NCI-H1436 (cell line): ENCODE measurements at regions not wholly inside any gene's neighbourhood (a gene's known extent, or its start where the extent isn't known, plus 50 kb on each side); places are given as distances from the start of the nearest gene placed in this dataset.
"Not testable (repeated sequence)": the region's sequence is repeated elsewhere in the genome, so short reads cannot be mapped to it uniquely, and the experiment has no call there.

ENCODE experiments used
- DNase-seq: peaks from one replicate; lab custom pipeline; 2025; lab: John Stamatoyannopoulos, UW

DNA sequence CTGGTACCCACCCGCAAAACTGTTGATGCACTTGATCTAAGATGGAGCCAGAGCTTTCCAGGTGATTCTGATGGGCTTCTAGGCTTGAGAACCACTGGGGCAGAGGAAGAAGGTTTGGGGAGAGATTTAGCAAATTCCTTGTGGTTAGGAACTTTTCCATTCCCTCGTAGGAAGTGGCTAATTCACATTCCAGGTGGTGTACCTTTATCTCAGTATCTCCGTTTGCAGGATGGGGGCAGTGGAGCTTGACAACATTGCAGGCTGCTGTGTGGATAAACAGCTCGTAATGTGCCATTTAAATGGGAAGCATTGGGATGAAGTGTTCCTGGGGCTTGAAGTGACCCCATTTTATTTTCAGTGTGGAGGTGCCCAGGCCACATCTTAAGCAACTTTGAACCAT lies 172.9 kb upstream of the IL12B start:
- no peak for DNase-seq

DNA sequence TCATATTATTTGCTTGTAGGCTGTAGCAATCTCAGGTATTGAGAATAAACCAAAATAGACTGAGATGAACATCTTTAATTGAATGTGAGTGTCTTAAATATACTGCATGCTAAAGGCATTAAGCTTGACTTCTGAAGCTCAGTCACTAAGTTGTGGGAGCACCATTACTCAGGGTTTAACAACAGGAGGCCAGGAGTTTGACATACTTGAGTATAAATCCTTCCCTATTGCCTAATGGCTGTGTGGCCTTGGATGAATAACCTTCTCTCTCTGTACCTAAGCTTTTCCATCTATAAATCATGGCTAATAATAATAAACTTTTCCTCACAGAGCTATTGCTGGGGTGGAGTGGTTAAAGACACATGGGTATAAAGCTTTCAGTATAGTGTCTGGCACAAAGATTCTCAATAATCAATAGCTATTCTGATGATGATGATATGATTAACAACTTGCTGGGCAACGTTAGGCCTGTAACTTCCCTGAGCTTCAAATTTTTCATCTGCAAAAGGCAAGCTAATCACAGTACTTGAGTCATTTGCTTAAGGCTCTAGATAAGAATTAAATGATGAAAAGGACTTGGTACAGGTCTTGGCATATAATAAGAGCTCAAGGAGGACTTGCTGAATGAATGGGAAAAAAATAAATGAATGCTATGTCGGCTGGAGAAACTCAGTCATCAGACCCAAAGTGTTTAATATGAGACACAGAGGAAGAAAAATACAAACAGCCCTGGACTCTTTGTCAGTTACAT lies 174.0 kb upstream of the IL12B start:
- no peak for DNase-seq

DNA sequence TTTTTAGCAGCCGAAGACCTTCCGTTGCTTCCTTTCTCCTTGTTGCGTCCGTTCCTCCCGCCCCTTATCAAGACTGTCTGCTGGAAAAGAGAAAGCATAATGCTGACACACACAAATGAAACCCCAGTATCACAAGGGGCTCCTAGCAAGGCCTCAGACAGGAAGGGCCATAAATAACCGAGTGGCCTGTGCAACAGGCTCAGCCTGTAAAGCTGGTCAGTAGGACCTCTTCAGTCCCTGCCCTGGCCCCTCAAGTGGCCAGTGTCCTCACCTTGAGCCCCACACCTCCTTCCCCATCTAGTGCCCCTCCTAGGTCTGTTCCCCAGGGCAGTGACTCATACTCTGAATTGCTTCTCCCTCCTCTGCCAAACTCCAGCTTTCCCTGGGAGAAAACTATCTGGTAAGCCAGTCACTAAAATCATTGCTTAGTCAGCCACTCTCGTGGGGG lies 174.6 kb upstream of the IL12B start:
- no peak for DNase-seq

DNA sequence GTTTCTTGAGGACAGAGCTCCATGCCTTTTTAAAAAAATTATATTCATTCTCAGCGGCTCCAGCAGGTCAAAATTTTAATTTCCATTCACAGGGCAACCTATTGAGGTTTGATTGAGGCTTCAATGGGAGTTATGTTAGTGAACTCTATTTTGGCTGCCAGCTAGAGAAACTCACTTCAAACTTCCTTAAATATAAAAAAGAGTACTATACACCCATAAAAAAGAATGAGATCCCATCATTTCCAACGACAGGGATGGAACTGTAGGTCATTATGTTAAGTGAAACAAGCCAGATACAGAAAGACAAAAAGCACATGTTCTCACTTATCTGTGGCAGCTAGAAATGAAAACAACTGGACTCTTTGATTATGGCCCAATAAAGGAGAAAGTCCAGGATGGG lies 176.8 kb upstream of the IL12B start:
- no peak for DNase-seq

DNA sequence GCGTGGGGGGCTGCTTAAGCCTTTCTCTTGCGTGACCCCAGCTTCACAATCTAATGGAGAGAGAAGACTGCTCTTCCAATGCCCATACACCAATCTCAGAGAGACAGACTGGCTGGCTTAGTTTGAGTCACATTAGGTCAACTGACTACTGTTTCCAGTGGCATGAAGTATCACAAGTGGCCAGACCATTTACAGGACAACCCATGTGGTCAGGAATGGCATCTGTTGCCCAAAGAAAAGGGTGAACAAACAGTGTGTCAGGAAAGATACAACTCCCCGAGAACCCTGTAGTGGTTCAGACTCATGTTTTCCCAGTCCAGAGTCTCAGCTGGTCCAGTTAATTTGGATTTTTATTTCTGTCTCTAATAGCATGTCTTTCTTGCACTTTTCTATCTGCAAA lies 177.4 kb upstream of the IL12B start:
- DNase-seq, result no peak

DNA sequence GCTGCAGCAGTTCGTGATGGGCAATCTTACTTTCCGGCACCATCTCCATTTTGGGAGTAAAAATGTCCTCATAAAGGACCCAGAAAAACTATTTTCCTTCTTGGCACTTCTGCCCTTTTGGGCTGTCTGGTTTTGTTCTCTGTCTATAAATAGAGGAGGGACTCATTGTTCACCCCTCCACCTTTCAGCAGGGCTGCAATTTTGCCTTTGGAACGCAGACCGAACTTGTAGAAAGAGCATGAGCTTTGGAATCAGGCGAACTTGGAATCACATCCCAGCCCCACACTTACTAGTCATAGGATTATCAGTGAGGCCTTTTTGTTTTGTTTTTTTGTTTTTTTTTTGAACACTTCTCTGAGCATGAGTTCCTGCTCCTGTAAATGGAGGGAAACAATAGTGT lies 178.1 kb upstream of the IL12B start:
- DNase-seq, result no peak

DNA sequence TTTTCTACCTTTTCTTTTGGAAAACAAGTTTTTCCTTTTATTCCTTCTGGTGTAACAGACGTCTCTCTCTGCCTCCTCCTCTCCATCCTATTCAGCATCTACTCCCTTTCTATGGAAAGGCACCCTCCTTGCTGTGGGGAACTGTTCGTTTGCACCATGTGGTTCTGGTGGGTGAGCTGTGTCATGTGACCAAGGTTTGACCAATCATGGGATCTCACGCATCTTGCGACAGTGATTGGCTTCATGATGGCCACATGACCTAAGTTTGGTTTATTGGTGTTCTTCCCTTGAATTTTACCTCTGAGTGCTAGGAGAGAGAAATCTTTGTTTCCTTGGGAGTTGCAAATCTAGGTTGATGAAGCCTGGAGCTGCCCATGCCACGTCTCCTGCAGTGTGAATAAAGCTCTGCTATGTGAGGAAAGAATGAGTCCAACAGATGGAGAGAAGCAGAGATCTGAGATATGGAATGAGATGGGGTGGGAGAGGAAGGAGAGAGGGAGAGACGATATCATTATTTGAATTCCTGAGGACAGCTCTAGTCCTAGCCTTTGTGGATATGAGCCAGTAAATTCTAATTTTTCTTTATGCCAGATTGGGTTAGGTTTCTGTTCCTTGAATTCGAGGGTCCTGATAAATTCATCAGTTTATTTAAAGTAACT lies 178.8 kb upstream of the IL12B start:
- no peak for DNase-seq

DNA sequence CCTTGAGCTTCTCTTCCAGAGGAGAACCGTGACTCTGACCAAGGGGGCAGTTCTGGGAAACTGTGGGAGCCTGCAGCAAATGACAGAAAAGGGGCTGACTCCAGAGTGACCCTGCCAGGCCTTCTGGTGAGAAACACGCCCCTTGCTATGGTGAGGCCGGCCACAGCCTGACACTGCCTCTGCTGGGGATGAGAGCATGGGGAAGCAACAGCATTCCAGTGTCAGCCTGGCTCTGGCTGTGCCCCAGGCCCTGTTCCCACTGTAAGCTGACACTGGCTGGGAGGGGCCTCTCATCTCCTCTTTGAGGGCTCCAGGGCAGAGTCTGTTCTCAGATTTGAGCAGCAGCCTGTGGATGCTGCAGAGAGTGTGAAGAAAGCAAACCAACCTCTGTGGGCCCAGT lies 180.0 kb upstream of the IL12B start:
- DNase-seq, result no peak

DNA sequence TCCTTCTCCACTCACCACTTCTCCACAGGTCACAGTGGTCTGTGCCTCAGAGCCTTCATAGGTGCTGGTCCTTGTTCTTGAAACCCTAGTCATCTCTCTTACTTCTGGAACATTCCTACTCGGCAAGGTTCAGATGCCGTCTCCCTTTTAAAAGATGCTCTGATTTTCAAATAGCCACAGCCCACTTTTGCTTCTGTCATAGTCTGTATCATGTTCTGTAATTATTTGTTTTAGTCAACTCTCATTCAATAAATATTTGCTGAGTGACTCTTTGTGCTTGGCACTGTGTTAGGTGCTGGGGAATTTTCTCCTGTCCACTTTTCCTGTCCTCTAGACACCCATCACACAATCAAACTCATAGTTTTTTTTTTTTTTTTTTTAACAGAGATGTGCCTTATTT lies 181.3 kb upstream of the IL12B start:
- DNase-seq, result no peak

DNA sequence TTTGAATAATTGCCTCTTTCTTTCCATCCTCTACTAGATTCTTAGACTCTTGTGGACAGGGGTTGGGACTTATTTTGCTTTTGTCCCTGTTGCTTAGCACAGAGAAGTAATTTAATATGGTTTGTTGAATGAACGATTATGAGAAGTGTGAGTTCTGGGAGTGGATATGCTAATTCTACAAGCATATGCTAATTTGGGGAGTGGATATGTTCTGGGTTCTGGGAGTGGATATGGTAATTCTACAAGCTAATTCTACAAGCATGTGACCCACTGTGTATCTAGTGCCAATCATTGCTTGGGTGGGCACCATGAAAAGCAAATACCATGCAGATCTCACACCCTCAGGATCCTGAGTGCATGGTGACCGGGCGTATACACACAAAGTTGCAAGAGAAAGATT lies 181.8 kb upstream of the IL12B start:
- no peak for DNase-seq

DNA sequence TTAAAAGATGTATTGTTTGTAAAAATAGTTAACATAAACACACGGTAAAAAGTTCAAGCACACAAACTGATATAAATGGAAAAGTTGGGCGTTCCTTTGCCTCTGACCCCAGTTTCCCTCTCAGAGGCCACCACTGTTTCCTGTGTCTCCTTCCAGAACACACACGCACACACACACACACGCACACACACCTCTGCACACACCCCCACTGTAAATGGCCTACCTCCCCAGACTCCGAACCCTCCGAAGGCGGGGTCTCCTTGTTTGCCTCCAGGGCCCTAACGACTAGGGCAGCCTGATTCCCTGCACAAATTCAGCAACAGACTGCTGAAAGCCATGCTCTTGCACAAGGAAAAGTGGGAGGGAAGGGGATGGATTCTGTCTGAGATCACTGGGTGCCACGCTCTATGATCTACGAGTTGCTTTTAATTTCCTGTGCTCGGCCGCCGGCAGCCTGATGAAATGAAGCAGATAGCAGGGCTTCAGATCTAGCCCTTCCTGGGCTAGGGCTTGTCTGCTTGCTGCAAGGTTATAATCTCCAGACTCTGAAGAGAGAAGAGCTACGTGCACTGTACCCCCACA lies 184.0 kb upstream of the IL12B start:
- DNase-seq, result no peak

DNA sequence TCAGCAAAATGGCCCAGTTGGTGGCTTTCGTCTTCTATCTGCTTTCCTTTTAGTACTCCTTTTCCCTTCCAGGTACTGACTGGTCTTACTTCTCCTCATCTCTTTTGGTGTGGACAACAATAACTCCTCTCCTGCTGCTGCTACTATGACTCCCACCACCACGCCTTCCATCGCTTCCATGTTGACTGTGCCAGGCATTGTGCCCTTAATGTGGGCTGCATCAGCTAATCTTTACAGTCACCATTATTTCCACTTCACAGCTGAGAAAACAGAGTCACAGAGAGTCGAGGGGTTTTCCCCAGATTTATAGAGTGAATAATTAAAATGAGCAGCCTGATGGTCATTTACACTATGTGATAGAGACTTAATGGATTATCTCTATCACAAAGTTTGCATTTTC lies 184.9 kb upstream of the IL12B start:
- DNase-seq, result no peak

DNA sequence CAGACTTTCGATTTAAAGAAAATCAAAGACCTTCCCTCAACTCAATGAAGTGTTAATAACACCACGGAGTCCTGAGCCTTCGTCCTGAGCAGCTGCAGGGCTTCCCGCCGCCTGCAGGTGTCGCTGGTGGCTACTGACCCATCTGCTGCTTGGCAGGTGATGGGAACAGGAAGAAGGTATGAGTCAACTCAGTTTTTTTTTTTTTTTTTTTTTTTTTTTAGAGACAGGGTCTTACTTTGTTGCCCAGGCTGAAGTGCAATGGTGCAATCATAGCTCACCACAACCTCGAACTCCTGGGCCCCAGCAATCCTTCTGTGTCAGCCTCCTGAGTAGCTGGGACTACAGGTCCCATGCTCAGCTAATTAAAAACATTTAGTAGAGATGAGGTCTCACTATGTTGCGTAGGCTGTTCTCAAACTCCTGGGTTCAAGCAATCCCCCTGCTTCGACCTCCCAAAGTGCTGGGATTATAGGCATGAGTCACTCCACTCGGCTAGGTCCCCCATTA lies 185.7 kb upstream of the IL12B start:
- no peak for DNase-seq

DNA sequence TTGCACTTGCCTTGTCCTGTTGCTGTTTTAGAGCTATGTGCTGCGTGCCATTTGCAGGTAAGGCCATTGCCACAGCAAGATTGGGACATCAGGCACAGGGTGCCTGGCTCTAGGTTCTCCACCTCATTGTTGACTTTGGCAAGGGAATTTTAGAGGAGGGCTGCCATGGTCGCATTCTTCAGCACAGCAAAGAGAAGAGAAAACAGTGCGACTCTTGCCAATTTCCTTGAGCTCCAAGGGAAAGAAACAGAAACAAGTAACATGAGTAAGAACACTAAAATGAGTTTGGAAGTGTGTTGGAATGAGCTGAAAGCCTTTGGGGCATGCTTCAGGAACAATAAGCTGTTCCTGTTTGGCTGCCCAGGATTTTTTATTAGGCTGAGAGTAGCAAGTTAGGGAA lies 188.1 kb upstream of the IL12B start:
- no peak for DNase-seq

DNA sequence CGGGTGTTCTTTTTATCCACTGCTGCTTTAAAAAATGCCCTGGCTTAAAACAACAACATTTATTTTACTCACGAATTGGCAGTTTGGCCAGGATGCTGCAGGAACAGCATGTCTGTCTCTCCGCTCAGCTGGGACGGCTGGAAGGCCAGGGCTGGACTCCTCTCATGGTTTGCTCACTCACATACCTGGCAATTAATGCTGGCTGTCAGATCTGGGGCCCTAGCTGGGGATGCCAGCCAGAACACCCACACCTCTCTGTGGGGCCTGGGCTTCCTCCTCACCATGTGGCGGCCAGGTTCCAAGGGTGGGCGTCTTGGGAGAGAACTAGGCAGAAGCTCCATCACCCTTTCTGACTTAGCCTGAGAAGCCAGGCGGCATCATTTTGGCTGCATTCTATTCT lies 189.1 kb upstream of the IL12B start:
- no peak for DNase-seq

DNA sequence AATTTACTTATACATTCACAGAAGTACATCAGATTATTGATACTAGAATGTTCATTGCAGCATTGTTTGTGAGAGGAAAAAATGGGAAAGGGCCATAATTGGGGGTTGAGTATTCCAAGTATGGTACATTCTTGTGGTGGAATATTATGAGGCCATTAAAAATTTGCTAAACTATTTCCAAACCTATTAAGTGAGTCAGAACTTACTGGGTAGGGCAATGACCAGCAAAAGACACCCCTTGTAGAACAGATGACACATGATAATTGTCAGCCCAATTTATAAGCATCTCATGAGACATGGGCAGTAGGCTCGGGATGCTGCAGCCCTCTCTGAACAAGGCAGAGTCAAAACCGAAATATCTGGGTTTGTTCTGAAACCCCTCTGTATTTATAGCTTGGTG lies 192.6 kb upstream of the IL12B start:
- no peak for DNase-seq

DNA sequence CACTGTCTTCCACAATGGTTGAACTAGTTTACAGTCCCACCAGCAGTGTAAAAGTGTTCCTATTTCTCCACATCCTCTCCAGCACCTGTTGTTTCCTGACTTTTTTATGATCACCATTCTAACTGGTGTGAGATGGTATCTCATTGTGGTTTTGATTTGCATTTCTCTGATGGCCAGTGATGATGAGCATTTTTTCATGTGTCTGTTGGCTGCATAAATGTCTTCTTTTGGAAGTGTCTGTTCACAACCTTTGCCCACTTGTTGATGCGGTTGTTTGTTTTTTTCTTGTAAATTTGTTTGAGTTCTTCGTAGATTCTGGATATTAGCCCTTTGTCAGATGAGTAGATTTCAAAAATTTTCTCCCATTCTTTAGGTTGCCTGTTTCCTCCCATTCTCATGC lies 194.0 kb upstream of the IL12B start:
- DNase-seq, result not testable (repeated sequence)

DNA sequence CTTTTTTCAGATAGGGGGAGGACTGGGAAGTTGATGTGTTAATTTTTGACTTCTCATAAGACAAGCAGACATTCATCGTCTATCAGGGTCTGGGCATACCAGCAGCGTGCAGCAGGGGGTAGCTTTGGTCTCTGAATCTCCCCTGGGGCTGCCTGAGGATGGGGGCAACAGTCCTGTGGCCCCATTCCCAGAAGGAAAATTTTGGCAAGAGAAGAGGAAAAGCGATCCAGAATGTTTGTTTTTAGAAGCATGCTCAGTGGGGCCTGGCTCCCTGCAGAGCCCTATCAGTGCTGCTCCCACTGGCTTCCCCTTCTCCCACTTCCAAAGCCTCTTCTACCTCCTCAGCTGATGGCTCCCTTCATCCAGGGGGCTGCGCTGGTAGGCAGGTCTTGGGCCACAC lies 194.8 kb upstream of the IL12B start:
- no peak for DNase-seq

DNA sequence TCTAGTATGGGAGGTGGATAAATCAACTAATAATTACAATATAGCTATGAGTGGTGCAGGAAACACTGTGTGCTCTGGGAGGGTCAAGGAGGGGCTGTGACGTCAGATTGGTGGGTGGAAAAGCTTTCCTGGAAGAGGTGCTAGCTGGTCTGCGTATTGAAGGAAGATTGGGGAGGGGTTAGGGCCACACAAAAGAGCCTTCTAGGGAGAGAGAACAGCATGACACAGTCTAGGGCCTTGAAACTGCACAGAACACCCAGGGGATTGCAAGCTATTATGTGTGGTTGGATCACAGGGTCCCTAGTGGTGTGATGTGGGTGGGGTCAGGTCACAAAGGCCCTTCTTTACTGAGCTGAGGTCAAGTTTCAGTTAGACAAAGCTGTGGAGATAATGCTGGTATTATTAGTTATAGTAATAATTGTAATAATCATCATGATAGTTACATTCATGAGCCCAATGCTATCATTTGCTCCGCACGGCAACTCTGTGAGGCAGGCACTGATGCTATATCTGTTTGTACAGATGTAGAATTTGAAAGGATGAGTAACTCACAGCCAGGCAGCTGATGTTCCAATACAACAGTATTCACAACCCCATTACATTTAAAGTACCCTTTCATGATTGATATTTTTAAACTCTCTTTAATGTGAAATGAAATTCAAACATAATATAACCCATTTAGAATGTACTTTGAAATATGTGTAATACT lies 197.4 kb upstream of the IL12B start:
- DNase-seq, result peak; percentile 66

DNA sequence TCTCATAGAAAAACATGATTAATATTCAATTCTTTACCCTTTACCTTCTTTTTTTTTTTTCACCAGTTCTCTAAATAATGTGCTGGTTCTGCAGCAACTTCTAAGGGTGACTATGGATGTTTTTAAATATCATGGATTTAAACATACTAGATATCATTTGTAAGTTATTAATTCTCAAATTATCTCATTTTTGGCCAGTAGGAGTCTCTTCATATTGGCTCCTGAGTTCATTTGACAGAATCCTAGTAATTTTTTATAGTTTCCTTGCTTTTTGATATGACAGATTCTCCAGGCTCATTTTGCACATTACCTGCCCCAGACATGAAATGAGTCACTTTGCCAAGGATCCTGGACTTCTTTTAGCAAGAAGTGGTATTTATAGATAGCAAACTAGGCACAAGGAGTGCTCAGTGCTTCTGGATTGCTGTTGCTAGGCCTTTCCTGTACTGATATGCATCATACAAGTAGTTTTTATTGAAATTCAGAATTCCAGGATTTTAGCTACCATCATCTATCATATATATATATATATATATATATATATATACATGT lies 201.3 kb upstream of the IL12B start:
- DNase-seq, result no peak

DNA sequence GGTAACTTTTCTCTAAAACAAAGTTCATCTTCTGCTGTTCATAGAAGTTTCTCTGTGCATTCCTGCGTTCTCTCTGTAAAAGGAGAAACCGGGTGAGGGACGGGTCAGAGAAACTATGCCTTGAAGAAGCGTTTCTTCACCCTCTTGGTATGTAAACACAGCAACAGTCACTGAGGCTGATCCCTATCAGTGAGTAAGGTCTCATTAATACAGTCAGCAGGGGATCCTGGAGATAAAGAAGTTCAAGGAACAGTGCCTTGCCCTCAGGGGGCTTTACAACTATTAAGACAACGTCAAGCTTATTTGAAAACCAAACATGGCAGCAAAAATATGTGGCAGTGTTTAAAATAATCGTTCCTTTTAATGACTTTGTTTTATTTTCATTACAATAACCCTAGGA lies 202.9 kb upstream of the IL12B start:
- DNase-seq, result no peak

DNA sequence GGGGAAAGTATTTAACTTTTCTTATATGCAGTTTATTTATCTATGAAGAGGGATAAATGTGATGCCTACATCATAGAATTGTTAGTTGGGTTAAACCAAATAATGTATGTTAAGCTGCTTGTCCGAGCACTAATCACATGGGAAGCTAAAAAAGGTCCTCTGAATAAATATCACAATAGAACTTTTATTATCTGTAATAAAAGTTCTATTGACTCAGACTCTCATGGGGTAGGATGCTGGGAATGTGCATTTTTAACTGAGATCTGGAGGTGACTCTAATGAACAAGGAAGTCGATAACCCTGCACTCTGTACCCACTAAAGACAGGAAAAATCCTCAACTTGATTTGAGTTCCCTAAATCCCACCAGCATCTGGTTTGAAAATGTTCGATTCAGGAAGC lies 205.9 kb upstream of the IL12B start:
- no peak for DNase-seq
